HepG2 (cell line): ENCODE measurements at regions not wholly inside any gene's neighbourhood (a gene's known extent, or its start where the extent isn't known, plus 50 kb on each side); places are given as distances from the start of the nearest gene placed in this dataset.
A peak's percentile ranks its signal among the peaks of the same experiment; 100 is the strongest.

ENCODE experiments used
- ATAC-seq: fragments of 200-7000 bp; cut with Tn5 transposase; 3 replicates; pipeline ENCODE4 v1.9.1; 2020; ENCODE audit warnings: mild to moderate bottlenecking, moderate library complexity
- BruUV-seq: library from RNA; stranded (reverse); fragments of 400-500 nt; replicated peaks from 2 replicates; lab custom pipeline; 2021; lab: Mats Ljungman, UMichigan
- CTCF ChIA-PET: fragments of 300-600 bp; formaldehyde crosslinking; extraction: SDS; loops from one replicate; lab custom pipeline; 2021; ENCODE audit warnings: low total read pairs, inconsistent platforms, low intra/inter-chr PET ratio; lab: Yijun Ruan, JAX
- POLR2A ChIA-PET: fragments of 350-600 bp; sonication (Branson Sonifier 250); formaldehyde crosslinking; loops from one replicate; lab custom pipeline; 2020; ENCODE audit warnings: antibody characterized with exemption, inconsistent platforms; lab: Yijun Ruan, JAX
- DNase-seq: peaks from one replicate; pipeline ENCODE4 v3.0.0-alpha.2; 2015; ENCODE audit warnings: low spot score
- FAIRE-seq: peaks from 3 replicates; lab custom pipeline; 2011; peaks lifted over from hg19 to GRCh38; lab: Jason Lieb, UNC
- H2AFZ ChIP-seq: one replicate; pipeline ENCODE4 v1.6.1; 2011; ENCODE audit warnings: low read length, inconsistent platforms
- H3K27ac ChIP-seq: fragments of 300-600 bp; 3 replicates; pipeline ENCODE4 v1.8.0; 2011; ENCODE audit warnings: mixed run types, mild to moderate bottlenecking, mixed read lengths, low read length, inconsistent platforms; ENCODE audit not compliant: insufficient read depth; ENCODE audit errors: extremely low read length
- H3K27me3 ChIP-seq, 2 experiments: fragments of 200-600 bp in 1 of 2; 2 replicates in 1 of 2; 3 replicates in 1 of 2; pipeline versions ENCODE4 v1.6.0 to v1.8.0; 2011; ENCODE audit warnings: low read length in 2 of 2, mild to moderate bottlenecking in 2 of 2, moderate library complexity in 2 of 2, inconsistent platforms in 1 of 2; ENCODE audit not compliant: insufficient read depth in 2 of 2, control insufficient read depth in 1 of 2
- H3K36me3 ChIP-seq, 2 experiments: fragments of 200-600 bp in 1 of 2; replicated peaks in 1 of 2; 2 replicates in 1 of 2; 3 replicates in 1 of 2; pipeline versions ENCODE4 v1.5.1 to v1.8.0; 2011; ENCODE audit warnings: low read length in 2 of 2, inconsistent platforms in 1 of 2; ENCODE audit not compliant: insufficient read depth in 2 of 2, control insufficient read depth in 1 of 2
- H3K4me1 ChIP-seq: 2 replicates; pipeline ENCODE4 v1.5.1; 2012; ENCODE audit warnings: low read length, inconsistent platforms; ENCODE audit not compliant: insufficient read depth
- H3K4me2 ChIP-seq: 2 replicates; pipeline ENCODE4 v1.6.0; 2011; ENCODE audit warnings: low read depth, low read length, inconsistent platforms
- H3K4me3 ChIP-seq, 3 experiments: fragments of 200-600 bp in 1 of 3; sonication (generic), shearing (Covaris generic) in 1 of 3; replicated peaks in 1 of 3; 2 replicates each; pipeline ENCODE4 v1.5.1; 2011 to 2016; ENCODE audit warnings: low read length in 3 of 3, inconsistent platforms in 2 of 3, low read depth in 2 of 3, mild to moderate bottlenecking in 2 of 3, control low read depth in 1 of 3, mixed read lengths in 1 of 3; ENCODE audit not compliant: insufficient read depth in 1 of 3
- H3K79me2 ChIP-seq: one replicate; pipeline ENCODE4 v1.6.1; 2011; ENCODE audit warnings: low read length, inconsistent platforms; ENCODE audit not compliant: insufficient read depth
- H3K9ac ChIP-seq: 2 replicates; pipeline ENCODE4 v1.6.0; 2011; ENCODE audit warnings: mild to moderate bottlenecking, low read depth, low read length, inconsistent platforms; ENCODE audit not compliant: insufficient read depth
- H3K9me3 ChIP-seq: 2 replicates; pipeline ENCODE4 v1.5.1; 2012; ENCODE audit warnings: mild to moderate bottlenecking, low read length
- H4K20me1 ChIP-seq: 2 replicates; pipeline ENCODE4 v1.6.0; 2011; ENCODE audit warnings: inconsistent platforms, mild to moderate bottlenecking, low read length, moderate library complexity; ENCODE audit not compliant: insufficient read depth
- EZH2 ChIP-seq: conservative IDR thresholded peaks from 2 replicates; pipeline ENCODE4 v1.6.1; 2012; ENCODE audit warnings: mild to moderate bottlenecking, low read depth, low read length, moderate library complexity
- PRPF4 ChIP-seq: fragments of 200-400 bp; formaldehyde crosslinking; IDR thresholded peaks from 2 replicates; pipeline ENCODE4 v1.6.1; 2016; ENCODE audit warnings: low read length, low read depth; ENCODE audit not compliant: poor library complexity, severe bottlenecking
- ZNF33B ChIP-seq: sonication (generic); formaldehyde crosslinking; IDR thresholded peaks from 2 replicates; pipeline ENCODE4 v1.5.1; 2020; ENCODE audit warnings: mild to moderate bottlenecking, missing genetic modification reagents
- ZNF367 ChIP-seq: sonication (generic); formaldehyde crosslinking; IDR thresholded peaks from 2 replicates; pipeline ENCODE4 v1.4.0; 2020; ENCODE audit warnings: missing genetic modification reagents, borderline replicate concordance
- WGBS: methylation state at CpG from one replicate; pipeline ENCODE4 v1.1.6; 2017; ENCODE audit warnings: low lambda C conversion rate; 5-methylcytosine and 5-hydroxymethylcytosine counted together
- in situ Hi-C: cut with HindIII; loops from 2 replicates; pipeline ENCODE4 v1.10.0; 2017; ENCODE audit warnings: low pct_unique_long_range_greater_than_20kb; ENCODE audit not compliant: extremely low pct_ligation_motif_present
- intact Hi-C: fragments of 100-400 bp; cut with micrococcal nuclease; formaldehyde crosslinking; loops from one replicate; pipeline ENCODE4 v1.10.0; 2022; ENCODE audit not compliant: unreplicated experiment
- TF ChIP-seq, protein P1 (sequence below): sonication (generic); formaldehyde crosslinking; IDR thresholded peaks from 2 replicates; pipeline ENCODE4 v1.8.0; 2022; ENCODE audit warnings: missing genetic modification reagents, low read depth, mild to moderate bottlenecking, borderline replicate concordance
- TF ChIP-seq, protein P2 (sequence below): sonication (generic); formaldehyde crosslinking; IDR thresholded peaks from 2 replicates; pipeline ENCODE4 v1.8.1; 2022; ENCODE audit warnings: low read depth, mild to moderate bottlenecking, missing genetic modification reagents
- TF ChIP-seq, protein P3 (sequence below): sonication (generic); formaldehyde crosslinking; IDR thresholded peaks from 2 replicates; pipeline ENCODE4 v1.4.0; 2020; ENCODE audit warnings: mild to moderate bottlenecking, missing genetic modification reagents

DNA sequence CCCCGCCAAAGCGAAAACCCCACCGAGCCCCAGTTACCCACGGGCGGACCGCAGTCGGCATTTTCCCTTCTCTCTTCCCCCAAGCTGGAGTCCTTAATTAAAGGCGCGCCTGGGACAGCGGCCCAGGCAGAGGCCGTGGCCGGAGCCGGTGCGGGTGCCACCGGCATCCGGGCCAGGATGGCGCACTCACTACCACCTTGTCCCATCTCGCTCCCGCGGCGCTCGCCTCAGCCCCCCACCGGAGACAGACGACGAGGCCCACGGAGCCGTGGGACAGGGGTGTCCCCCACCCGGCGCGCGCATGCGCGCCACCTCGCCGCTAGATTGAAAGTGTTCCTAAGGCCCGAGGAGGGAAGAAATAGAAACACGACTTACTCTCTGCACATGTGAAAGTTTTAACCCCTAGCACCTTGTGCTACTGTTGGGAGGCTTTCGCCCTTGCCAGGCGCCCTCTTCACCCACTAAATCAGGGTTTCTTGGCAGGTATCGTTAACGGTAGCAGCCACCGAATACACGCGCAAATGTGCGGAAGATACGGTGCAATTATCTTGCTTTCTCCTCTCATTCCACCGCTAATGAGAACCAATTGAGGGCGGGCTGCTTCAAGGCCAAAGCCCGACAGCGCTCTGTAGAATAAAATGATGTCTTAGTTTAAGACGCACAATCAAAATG is 64.3 kb upstream of the CCDC160 start:
- H3K9ac ChIP-seq = no peak overlapping the region

More for the DNA sequence above, 64.3 kb upstream of the CCDC160 start:
- Histone ChIP-seq H3K4me2 (peak overlapping the region; percentile 61), H3K36me3 (no peaks in the 10 kb centered on the region), H3K4me1 (no peaks in the 10 kb centered on the region), H3K79me2 (no peaks in the 10 kb centered on the region), H3K27ac (no peak overlapping the region), H3K27me3 (peaks cover 1 to 17% of the 10 kb centered on the region in 2 experiments; a peak in 4 of 5 replicates), H3K9me3 (no peaks in the 10 kb centered on the region), H4K20me1 (no peaks in the 10 kb centered on the region), H3K4me3 (peak overlapping the region; percentile 20 to 50 (median 40); a peak in 4 of 6 replicates), H2AFZ (no peak overlapping the region)
- in situ Hi-C loops (no loop called here), intact Hi-C loops (no loop called here)
- WGBS = 4% methylated on average over 4 of the region's 51 CpGs
- no peak for DNase-seq
- CTCF ChIA-PET = no interaction called here
- no peak for FAIRE-seq
- BruUV-seq = no TSS peak
- ATAC-seq = peak; percentile 82
- TF ChIP-seq, protein P1, sequence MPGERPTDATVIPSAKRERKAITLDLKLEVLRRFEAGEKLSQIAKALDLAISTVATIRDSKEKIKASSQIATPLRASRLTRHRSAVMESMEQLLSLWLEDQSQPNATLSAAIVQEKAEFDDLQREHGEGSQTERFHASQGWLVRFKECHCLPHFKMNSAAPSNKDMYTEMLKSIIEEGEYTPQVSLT (CRISPR knock-in tag) = no peak
- TF ChIP-seq, protein P2, sequence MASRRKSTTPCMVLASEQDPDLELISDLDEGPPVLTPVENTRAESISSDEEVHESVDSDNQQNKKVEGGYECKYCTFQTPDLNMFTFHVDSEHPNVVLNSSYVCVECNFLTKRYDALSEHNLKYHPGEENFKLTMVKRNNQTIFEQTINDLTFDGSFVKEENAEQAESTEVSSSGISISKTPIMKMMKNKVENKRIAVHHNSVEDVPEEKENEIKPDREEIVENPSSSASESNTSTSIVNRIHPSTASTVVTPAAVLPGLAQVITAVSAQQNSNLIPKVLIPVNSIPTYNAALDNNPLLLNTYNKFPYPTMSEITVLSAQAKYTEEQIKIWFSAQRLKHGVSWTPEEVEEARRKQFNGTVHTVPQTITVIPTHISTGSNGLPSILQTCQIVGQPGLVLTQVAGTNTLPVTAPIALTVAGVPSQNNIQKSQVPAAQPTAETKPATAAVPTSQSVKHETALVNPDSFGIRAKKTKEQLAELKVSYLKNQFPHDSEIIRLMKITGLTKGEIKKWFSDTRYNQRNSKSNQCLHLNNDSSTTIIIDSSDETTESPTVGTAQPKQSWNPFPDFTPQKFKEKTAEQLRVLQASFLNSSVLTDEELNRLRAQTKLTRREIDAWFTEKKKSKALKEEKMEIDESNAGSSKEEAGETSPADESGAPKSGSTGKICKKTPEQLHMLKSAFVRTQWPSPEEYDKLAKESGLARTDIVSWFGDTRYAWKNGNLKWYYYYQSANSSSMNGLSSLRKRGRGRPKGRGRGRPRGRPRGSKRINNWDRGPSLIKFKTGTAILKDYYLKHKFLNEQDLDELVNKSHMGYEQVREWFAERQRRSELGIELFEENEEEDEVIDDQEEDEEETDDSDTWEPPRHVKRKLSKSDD (CRISPR knock-in tag) = no peak
- TF ChIP-seq, protein P3, sequence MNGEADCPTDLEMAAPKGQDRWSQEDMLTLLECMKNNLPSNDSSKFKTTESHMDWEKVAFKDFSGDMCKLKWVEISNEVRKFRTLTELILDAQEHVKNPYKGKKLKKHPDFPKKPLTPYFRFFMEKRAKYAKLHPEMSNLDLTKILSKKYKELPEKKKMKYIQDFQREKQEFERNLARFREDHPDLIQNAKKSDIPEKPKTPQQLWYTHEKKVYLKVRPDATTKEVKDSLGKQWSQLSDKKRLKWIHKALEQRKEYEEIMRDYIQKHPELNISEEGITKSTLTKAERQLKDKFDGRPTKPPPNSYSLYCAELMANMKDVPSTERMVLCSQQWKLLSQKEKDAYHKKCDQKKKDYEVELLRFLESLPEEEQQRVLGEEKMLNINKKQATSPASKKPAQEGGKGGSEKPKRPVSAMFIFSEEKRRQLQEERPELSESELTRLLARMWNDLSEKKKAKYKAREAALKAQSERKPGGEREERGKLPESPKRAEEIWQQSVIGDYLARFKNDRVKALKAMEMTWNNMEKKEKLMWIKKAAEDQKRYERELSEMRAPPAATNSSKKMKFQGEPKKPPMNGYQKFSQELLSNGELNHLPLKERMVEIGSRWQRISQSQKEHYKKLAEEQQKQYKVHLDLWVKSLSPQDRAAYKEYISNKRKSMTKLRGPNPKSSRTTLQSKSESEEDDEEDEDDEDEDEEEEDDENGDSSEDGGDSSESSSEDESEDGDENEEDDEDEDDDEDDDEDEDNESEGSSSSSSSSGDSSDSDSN (CRISPR knock-in tag) = peak; percentile 23; the same call in 1 of the 2 replicates
- no peak for TF ChIP-seq ZNF367 (CRISPR knock-in tag)
- TF ChIP-seq PRPF4 = no peak
- no peak for TF ChIP-seq ZNF33B (CRISPR knock-in tag)
- TF ChIP-seq EZH2 = 0 out of 2 replicates have a peak, but pooled peaks have one; percentile 27
- POLR2A ChIA-PET = no interaction called here
